ENCODE measurements at regions not wholly inside any gene's neighbourhood (a gene's known extent, or its start where the extent isn't known, plus 50 kb on each side); places are given as distances from the start of the nearest gene placed in this dataset.

GRCh38 chr14:21796916-21797315 is 123.3 kb upstream of the OR4E1 start (continued):
- TF ChIP-seq, protein P1, sequence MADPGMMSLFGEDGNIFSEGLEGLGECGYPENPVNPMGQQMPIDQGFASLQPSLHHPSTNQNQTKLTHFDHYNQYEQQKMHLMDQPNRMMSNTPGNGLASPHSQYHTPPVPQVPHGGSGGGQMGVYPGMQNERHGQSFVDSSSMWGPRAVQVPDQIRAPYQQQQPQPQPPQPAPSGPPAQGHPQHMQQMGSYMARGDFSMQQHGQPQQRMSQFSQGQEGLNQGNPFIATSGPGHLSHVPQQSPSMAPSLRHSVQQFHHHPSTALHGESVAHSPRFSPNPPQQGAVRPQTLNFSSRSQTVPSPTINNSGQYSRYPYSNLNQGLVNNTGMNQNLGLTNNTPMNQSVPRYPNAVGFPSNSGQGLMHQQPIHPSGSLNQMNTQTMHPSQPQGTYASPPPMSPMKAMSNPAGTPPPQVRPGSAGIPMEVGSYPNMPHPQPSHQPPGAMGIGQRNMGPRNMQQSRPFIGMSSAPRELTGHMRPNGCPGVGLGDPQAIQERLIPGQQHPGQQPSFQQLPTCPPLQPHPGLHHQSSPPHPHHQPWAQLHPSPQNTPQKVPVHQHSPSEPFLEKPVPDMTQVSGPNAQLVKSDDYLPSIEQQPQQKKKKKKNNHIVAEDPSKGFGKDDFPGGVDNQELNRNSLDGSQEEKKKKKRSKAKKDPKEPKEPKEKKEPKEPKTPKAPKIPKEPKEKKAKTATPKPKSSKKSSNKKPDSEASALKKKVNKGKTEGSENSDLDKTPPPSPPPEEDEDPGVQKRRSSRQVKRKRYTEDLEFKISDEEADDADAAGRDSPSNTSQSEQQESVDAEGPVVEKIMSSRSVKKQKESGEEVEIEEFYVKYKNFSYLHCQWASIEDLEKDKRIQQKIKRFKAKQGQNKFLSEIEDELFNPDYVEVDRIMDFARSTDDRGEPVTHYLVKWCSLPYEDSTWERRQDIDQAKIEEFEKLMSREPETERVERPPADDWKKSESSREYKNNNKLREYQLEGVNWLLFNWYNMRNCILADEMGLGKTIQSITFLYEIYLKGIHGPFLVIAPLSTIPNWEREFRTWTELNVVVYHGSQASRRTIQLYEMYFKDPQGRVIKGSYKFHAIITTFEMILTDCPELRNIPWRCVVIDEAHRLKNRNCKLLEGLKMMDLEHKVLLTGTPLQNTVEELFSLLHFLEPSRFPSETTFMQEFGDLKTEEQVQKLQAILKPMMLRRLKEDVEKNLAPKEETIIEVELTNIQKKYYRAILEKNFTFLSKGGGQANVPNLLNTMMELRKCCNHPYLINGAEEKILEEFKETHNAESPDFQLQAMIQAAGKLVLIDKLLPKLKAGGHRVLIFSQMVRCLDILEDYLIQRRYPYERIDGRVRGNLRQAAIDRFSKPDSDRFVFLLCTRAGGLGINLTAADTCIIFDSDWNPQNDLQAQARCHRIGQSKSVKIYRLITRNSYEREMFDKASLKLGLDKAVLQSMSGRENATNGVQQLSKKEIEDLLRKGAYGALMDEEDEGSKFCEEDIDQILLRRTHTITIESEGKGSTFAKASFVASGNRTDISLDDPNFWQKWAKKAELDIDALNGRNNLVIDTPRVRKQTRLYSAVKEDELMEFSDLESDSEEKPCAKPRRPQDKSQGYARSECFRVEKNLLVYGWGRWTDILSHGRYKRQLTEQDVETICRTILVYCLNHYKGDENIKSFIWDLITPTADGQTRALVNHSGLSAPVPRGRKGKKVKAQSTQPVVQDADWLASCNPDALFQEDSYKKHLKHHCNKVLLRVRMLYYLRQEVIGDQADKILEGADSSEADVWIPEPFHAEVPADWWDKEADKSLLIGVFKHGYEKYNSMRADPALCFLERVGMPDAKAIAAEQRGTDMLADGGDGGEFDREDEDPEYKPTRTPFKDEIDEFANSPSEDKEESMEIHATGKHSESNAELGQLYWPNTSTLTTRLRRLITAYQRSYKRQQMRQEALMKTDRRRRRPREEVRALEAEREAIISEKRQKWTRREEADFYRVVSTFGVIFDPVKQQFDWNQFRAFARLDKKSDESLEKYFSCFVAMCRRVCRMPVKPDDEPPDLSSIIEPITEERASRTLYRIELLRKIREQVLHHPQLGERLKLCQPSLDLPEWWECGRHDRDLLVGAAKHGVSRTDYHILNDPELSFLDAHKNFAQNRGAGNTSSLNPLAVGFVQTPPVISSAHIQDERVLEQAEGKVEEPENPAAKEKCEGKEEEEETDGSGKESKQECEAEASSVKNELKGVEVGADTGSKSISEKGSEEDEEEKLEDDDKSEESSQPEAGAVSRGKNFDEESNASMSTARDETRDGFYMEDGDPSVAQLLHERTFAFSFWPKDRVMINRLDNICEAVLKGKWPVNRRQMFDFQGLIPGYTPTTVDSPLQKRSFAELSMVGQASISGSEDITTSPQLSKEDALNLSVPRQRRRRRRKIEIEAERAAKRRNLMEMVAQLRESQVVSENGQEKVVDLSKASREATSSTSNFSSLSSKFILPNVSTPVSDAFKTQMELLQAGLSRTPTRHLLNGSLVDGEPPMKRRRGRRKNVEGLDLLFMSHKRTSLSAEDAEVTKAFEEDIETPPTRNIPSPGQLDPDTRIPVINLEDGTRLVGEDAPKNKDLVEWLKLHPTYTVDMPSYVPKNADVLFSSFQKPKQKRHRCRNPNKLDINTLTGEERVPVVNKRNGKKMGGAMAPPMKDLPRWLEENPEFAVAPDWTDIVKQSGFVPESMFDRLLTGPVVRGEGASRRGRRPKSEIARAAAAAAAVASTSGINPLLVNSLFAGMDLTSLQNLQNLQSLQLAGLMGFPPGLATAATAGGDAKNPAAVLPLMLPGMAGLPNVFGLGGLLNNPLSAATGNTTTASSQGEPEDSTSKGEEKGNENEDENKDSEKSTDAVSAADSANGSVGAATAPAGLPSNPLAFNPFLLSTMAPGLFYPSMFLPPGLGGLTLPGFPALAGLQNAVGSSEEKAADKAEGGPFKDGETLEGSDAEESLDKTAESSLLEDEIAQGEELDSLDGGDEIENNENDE (IDR thresholded peaks at IDR 0.05; ENCODE audit: insufficient replicate concordance, low read length) = no peak
- TF ChIP-seq ATF3 (IDR thresholded peaks at IDR 0.05; ENCODE audit: insufficient read depth, low read depth, low read length) (no peak), POLR2A (IDR thresholded peaks at IDR 0.05; ENCODE audit: control extremely low read depth in 1 of 2, low read depth in 2 of 2, low read length in 2 of 2) (no peak), TBP (IDR thresholded peaks at IDR 0.05; ENCODE audit: low read depth, low read length) (no peak), USF2 (IDR thresholded peaks at IDR 0.05; ENCODE audit: low read length) (no peak), HDAC6 (IDR thresholded peaks at IDR 0.05; ENCODE audit: low read depth, low read length) (no peak), BACH1 (IDR thresholded peaks at IDR 0.05; ENCODE audit: low read length) (no peak), RAD21 (IDR thresholded peaks at IDR 0.05 in 1 of 2, conservative IDR thresholded peaks at IDR 0.05 in 1 of 2; ENCODE audit: low read depth in 2 of 2, low read length in 2 of 2) (peak; percentile 69 to 71), MAFK (IDR thresholded peaks at IDR 0.05; ENCODE audit: low read depth, low read length) (no peak)
- TF ChIP-seq, protein P2, sequence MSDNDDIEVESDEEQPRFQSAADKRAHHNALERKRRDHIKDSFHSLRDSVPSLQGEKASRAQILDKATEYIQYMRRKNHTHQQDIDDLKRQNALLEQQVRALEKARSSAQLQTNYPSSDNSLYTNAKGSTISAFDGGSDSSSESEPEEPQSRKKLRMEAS (IDR thresholded peaks at IDR 0.05) = no peak
